Activated CD4-positive, alpha-beta T cell treated with anti-CD3 and anti-CD28 coated beads, Interleukin-2, amount 50 U/mL, for 48 hours (primary cell): ENCODE measurements at regions not wholly inside any gene's neighbourhood (a gene's known extent, or its start where the extent isn't known, plus 50 kb on each side); places are given as distances from the start of the nearest gene placed in this dataset.
"Not testable (repeated sequence)": the region's sequence is repeated elsewhere in the genome, so short reads cannot be mapped to it uniquely, and the experiment has no call there.

Experiments
- DNase-seq, 2 experiments: peaks; one replicate each; pipeline ENCODE4 v3.0.0-alpha.2; 2020

DNA sequence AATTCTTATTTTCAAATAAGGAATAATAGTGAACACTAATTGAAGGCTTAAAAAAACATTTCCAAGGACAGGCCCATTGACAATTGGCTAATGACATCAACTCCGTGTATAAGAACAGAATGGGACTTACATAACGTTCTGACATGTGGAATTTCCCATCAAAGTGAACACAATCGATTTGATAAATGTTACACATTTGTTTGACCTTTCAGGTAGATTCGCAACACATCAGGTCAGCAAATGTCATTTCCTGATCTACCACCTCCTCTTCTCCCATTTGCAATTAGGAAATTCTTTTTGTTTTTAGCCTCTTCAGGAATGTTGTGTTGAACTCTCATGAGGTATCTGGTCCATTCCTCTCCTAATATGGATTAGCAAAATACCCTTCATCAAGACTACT is 292.9 kb upstream of the SLC14A2 start:
- DNase-seq = no peak

DNA sequence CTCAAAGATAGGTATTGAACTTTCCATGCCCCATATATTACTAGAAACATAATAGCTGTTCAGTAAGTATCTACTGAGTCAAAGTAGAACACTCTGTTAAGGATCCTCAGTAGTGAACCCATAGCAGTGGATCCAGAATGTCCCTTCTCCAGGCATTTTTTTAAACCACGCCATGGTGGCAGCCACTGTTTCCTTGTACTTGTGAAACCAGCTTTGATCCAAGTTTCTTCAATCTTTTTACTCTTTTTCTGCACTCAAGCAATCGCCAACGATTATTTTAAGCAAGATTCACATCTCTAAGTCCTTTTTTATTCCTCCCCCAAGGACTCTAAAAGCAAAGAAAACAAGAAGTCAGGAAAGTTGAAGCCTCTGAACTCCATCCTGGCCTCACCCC is 291.2 kb upstream of the SLC14A2 start:
- no peak for DNase-seq

DNA sequence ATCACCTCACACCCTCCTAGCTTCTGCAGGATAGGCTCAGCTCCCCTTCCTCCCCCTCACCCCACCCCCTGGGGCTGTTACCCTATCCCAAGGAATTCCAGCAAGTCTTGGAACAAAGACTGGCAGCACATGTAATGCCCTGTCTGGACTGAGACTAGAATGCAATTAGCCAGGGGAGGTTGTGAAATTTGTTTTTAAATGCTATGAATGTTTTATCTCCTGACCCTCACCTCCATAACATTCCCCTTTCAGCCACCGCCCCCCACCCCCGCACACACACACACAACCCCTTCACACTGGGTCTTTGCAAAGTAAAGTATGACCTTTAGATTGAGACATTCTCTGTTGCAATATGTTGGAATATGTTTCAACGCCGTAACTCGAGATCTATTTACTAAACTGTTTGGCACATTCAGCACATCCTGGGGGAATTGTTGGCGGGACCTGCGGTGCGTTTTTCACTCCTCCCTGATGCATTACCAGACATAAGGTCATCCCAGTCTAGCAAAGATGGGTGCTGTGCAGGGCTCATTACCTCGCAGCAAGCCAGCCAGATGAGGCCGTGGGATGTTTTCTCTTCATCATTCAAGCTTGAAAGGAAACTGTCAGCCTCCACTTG is 290.7 kb upstream of the SLC14A2 start:
- no peak for DNase-seq

GRCh38 chr18:45325778-45326177 is 289.5 kb upstream of the SLC14A2 start:
- no peak for DNase-seq

DNA sequence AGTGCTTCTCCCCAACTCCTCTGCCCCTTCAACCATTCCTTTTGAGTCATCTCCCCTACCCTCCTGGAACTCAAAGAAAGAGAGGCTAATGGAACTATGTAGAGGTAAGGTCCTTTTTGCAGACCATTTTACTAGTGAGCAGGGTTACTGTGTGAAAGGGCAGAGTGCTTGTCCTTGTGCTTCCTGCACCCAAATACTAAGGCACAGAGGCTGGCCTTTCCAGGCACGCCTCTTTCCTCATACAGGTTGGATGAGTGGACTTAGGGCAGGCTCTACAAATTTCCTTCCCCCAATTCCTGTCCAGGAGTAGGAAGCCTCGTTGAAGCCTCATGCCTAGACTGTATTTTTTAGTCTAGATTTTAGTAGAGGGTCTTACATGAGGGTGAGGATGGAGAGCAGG is 288.8 kb upstream of the SLC14A2 start:
- DNase-seq = no peak

DNA sequence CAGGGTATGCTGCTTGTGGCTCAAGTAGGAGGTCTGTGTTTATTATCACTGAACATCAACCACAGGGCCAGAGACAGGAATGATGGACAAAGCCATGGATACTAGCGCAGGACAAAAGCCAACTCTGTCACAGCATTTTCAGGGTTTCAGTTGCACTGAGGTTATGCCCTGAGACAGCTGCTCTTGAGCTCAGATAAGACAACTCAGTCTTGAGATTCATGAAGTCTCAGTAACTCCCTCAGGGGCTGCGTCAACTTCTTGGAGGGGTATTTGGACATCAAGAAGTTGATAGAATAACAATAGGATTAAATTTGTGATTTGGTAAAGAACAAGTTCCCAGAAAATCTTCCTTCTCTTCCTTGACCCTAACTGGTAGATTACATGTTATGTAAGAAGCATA is 287.0 kb upstream of the SLC14A2 start:
- no peak for DNase-seq

GRCh38 chr18:45328811-45329210 is 286.5 kb upstream of the SLC14A2 start:
- DNase-seq = no peak

DNA sequence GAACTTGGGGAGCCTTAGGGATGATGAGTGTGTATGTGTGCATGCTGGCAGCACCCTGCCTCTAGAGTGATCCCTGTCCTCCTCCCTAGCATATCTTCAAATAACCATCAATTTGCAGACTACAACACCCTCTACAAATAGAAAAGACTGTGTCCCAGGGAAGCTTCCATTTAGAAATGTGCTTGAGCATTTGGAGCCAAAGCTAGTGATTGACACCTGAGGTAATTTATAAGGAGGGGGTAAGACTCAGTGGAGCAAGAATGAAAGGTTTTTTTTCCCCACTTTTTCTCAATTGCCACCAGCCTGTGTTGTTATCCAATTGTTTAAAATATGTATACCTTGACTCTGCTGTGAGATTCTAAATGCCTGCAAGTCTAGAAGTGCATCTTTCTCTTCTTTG is 286.0 kb upstream of the SLC14A2 start:
- no peak for DNase-seq

DNA sequence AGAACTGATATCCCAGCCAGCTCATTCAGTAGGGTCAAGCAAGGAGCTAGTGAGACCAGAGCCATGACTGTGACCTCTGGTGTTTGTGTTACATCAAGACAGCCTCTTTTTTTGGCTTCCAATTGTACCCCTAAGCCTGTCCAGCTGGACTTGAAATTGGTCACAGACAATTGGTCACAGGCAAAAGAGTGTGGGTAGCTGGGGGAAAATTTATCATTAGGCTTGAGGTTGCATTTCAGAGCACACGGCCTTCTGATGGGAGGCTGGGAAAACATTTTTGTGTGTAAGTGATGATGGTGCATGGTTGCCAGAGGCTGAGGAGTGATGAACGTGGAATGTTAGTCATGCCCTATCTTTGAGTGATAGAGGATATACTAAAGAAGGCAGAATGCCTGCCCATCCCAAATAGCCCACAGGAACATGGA is 285.1 kb upstream of the SLC14A2 start:
- no peak for DNase-seq

DNA sequence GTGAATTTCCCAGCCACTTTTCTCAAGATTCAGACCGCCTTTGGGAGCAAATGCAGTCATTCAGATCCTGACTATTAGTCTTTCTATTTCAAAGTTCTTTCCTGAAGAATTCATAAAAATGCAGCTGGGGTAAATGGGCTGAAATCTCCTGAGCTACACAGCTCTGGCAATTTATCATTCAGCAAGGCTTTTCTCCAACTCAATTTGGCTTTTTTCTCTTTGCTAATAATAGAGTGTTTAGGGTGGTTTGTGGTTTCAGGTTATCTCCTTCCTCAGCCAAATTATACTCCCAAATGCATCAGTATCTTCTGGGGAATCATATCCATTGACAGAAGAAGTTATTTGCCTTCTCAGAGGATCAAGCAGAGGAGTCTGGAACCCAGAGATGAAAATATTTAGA is 282.4 kb upstream of the SLC14A2 start:
- DNase-seq = no peak

DNA sequence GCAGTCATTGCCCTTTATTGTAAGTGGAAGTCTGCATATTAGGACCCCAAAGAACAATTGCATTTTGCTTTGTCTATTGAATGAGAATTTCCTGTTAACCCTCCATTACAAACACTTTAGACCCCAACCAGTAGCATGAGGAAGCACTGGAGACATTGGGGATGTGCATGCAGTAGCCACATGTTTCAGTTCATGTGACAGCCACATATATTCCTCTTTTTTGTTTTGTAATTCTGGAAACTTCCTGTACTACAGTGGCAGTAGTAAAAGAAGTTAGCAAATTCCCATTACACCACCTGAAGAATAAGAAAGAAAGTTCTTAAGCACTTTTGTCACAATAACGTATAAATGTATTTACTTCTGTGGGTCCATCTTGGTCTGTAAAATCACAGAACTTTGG is 281.1 kb upstream of the SLC14A2 start:
- DNase-seq = no peak

DNA sequence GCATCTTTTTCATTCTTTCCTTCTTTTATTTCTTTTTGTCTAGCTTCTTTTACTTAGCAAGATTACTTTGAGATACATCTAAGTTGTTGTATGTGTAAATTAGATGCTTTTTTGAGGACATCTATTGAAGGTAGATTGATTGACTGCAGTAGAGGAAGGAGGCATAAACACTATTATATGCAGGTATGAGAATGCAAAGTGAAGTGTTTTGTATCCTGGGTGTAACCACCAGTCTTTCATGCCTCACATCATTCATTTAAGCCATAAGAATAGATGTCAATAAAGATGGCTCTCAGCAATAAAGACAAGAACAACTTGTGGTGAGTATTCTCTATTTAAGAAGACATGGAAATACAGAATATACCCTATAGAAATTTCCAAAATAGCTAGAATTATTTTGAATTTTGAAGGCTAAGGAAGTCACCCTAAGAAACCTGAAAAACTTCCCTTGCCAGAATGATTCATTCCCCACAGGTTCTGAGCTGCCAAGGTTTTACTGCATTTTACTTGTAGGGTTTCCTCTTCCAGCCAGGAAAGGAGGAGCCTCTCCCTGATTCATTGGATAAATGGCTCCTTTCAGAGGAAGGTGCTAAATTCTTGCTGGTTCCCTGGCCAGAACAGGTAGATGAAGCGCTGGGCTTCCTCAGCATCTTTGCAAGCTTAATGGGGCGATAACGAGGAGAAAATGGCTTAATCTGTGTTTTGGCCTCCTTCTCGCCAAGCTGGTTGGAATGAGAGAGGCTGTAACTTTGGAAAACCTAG is 279.8 kb upstream of the SLC14A2 start:
- no peak for DNase-seq

DNA sequence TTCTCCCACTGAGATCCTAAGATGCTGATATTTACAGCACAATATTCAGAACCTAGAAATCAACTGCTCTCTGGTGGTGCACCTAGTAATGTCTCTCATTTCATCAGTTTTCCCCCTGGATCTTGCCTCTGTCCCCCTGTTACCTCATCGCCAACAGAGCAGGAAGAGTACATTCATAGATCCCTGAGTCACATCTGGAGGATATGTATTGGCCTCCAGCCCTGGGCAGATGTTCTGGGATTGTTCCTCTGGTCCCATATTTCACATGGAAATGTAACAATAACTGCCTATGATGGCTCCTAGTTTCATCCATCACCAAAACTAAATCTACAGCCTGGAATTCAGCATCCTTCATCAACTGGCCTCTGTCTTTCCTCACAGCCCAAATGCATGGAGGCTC is 278.8 kb upstream of the SLC14A2 start:
- DNase-seq = no peak

DNA sequence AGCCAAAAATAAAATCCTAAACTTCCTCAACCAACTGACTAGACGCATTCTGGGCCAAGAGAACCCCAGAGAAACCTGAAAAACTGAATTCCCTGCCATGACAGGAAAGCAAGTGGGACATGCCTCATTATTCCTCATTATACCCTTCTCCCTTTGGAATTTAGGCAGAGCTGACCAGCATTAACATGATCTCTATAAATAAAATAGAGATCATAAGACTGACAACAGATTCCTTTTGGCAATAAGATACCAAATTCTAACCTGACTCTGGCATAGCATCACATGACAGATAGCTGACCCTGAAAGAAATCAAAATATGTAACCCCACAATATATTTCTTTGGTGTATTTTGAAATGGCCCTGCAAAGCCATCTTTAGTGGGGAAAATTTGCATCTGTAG is 277.8 kb upstream of the SLC14A2 start:
- no peak for DNase-seq

- no peak for DNase-seq
These were observed 275.3 kb upstream of the SLC14A2 start for GRCh38 chr18:45339810-45340550.

GRCh38 chr18:45340884-45341283 is 274.4 kb upstream of the SLC14A2 start:
- DNase-seq = no peak

- DNase-seq = no peak
These were observed 273.8 kb upstream of the SLC14A2 start for GRCh38 chr18:45341454-45341853.

DNA sequence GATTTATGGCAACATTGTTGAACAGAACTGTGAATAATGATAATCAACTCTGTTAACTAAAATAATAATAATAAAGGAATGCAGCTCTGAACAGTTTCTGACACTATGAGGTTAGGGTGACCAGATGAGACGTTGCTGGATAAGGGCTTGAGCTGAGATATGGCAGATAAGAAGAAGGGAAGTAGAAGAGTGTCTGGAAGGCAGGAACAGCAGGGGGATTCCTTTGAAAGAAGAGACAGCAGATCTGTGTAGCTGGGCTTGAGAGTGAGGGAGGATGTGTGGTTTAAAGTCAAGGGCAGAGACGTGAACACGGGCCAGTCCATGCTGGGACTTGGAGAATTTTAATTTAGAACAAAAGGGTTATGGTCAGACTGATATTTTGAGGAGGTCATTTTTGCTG is 273.1 kb upstream of the SLC14A2 start:
- no peak for DNase-seq

- no peak for DNase-seq
These were observed 272.6 kb upstream of the SLC14A2 start for GRCh38 chr18:45342653-45343052.

GRCh38 chr18:45343365-45343764 is 271.9 kb upstream of the SLC14A2 start:
- no peak for DNase-seq

DNA sequence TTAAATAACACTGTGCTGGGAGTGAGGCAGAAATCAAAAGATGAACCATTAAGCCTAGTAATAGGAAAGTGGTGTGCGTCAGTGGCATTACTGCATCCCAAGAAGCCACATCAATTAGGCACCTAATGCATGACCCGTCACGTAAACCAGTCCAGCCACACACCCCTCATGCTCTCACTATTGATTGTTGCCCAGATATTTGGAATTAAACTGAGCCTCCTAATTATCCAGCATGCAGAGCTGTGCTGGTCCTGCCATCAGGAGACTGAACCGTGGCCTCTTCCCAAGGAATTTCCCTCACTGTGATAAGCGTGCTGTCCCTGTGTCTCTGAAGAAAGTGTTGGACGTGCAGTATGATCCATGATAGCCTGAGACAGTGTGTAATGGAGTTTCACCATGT is 270.6 kb upstream of the SLC14A2 start:
- DNase-seq = not testable (repeated sequence)

- DNase-seq = no peak
These were observed 266.3 kb upstream of the SLC14A2 start for GRCh38 chr18:45349019-45349418.

DNA sequence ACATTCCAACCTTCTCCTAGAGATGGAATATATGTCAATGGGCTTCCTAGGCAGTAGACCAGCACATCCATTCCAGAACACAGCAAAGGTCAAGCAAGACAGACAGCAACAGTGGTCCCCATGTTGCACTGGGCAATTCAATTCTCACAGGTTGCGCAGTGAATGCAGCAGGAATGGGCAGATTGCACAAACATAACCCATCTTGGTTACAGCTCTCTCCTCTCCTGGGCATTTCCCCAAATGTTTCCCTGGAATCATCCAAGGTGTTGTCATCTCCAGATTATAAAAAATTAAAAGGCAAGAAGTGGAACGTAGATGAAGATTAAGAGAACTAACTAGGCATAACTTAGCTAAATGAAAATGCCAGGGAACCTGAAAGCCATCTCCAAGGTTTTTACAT is 265.8 kb upstream of the SLC14A2 start:
- DNase-seq = no peak
